ENCODE measurements at regions not wholly inside any gene's neighbourhood (a gene's known extent, or its start where the extent isn't known, plus 50 kb on each side); places are given as distances from the start of the nearest gene placed in this dataset.

DNA sequence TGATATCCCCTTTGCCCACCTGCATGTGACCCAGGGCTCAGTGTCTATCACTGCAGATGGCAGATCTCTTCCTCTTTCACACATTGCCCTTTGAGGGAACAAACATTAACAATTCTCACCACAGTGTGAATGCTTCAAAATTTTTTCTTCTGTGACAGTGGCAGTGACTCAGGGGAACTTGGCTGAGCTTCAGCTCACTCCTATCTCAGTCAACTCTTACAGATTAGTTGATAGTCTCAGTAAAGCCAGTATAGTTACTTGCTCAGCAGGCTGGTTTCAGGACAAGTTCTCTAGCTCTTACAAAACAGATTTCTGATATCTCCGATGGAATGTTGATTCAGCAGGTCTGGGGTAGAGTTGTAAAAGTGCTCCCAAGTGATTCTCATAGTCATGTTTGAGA, 166.9 kb downstream of the DLEU7 start:
- TF ChIP-seq TCF4 (CRISPR knock-in tag; IDR thresholded peaks at IDR 0.05; ENCODE audit: borderline replicate concordance) (no peak), ISL1 (CRISPR knock-in tag; IDR thresholded peaks at IDR 0.05) (no peak), ZNF565 (CRISPR knock-in tag; conservative IDR thresholded peaks at IDR 0.05; ENCODE audit: low read depth) (no peak), SNAI2 (CRISPR knock-in tag; IDR thresholded peaks at IDR 0.05) (no peak), CSRNP3 (CRISPR knock-in tag; IDR thresholded peaks at IDR 0.05) (no peak), GLIS3 (CRISPR knock-in tag; IDR thresholded peaks at IDR 0.05) (no peak), ZFP3 (CRISPR knock-in tag; IDR thresholded peaks at IDR 0.05) (no peak), ZNF70 (CRISPR knock-in tag; IDR thresholded peaks at IDR 0.05) (no peak), CREB5 (CRISPR knock-in tag; IDR thresholded peaks at IDR 0.05; ENCODE audit: low read depth) (no peak), ARNTL (CRISPR knock-in tag; IDR thresholded peaks at IDR 0.05; ENCODE audit: borderline replicate concordance, low read depth) (no peak), RARB (CRISPR knock-in tag; IDR thresholded peaks at IDR 0.05) (no peak), OSR1 (CRISPR knock-in tag; IDR thresholded peaks at IDR 0.05) (no peak)
- TF ChIP-seq, protein P1, sequence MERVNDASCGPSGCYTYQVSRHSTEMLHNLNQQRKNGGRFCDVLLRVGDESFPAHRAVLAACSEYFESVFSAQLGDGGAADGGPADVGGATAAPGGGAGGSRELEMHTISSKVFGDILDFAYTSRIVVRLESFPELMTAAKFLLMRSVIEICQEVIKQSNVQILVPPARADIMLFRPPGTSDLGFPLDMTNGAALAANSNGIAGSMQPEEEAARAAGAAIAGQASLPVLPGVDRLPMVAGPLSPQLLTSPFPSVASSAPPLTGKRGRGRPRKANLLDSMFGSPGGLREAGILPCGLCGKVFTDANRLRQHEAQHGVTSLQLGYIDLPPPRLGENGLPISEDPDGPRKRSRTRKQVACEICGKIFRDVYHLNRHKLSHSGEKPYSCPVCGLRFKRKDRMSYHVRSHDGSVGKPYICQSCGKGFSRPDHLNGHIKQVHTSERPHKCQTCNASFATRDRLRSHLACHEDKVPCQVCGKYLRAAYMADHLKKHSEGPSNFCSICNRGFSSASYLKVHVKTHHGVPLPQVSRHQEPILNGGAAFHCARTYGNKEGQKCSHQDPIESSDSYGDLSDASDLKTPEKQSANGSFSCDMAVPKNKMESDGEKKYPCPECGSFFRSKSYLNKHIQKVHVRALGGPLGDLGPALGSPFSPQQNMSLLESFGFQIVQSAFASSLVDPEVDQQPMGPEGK (CRISPR knock-in tag; IDR thresholded peaks at IDR 0.05; ENCODE audit: borderline replicate concordance) = no peak
- TF ChIP-seq, protein P2, sequence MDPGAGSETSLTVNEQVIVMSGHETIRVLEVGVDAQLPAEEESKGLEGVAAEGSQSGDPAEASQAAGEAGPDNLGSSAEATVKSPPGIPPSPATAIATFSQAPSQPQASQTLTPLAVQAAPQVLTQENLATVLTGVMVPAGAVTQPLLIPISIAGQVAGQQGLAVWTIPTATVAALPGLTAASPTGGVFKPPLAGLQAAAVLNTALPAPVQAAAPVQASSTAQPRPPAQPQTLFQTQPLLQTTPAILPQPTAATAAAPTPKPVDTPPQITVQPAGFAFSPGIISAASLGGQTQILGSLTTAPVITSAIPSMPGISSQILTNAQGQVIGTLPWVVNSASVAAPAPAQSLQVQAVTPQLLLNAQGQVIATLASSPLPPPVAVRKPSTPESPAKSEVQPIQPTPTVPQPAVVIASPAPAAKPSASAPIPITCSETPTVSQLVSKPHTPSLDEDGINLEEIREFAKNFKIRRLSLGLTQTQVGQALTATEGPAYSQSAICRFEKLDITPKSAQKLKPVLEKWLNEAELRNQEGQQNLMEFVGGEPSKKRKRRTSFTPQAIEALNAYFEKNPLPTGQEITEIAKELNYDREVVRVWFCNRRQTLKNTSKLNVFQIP (CRISPR knock-in tag; IDR thresholded peaks at IDR 0.05; ENCODE audit: borderline replicate concordance, low read depth) = no peak

Data from SK-N-SH treated with all-trans-retinoic acid at 6 μM for 48 hours (cell line).